ENCODE measurements at regions not wholly inside any gene's neighbourhood (a gene's known extent, or its start where the extent isn't known, plus 50 kb on each side); places are given as distances from the start of the nearest gene placed in this dataset.

DNA sequence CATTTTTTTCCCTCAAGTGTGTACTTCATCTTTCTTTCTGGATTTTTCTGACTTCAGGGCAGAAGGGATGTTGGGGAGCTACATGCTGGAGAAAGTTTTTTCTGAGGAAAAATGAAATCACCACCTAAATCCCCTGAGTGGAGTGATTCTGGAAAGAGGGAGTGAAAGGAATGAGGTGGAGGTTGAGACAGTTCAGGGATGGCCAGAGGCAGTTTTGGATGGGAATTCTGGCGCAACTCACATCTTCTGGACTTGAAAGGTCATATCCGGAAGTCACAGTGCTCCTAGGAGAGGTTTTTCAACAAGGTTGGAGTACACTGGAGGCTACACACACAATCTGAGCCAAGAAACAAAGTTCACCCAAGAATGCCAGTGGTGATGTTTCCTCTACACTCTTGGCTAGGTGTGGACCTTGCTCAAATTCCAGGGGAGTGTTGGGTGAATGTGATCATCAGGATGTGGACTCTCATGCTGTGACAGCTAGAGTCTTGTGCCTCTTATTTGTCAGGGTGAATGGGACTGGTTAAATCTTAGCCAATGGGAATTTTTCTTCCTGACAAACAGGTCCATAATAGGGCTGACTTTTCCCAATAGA, 161.5 kb downstream of the HLX start:
- no peaks in the 10 kb centered on the region for H3K9me3 Mint-ChIP-seq (ENCODE audit: unreplicated experiment)
- Histone ChIP-seq H3K4me3 (ENCODE audit: insufficient read depth, low read depth, low read length) (no peak overlapping the region), H3K27ac (ENCODE audit: low read depth, low read length) (no peak overlapping the region), H3K4me1 (ENCODE audit: insufficient read depth, low read length) (no peaks in the 10 kb centered on the region), H3K9ac (ENCODE audit: low read length) (no peak overlapping the region), H3K36me3 (ENCODE audit: insufficient read depth, low read length) (no peaks in the 10 kb centered on the region), H4K20me1 (ENCODE audit: insufficient read depth, low read length) (no peaks in the 10 kb centered on the region), H3K9me3 (ENCODE audit: insufficient read depth, low read depth, low read length) (no peaks in the 10 kb centered on the region), H2AFZ (ENCODE audit: low read depth, low read length) (no peak overlapping the region), H3K79me2 (ENCODE audit: insufficient read depth, low read length) (no peaks in the 10 kb centered on the region), H3K27me3 (ENCODE audit: insufficient read depth, low read length) (no peaks in the 10 kb centered on the region), H3K4me2 (ENCODE audit: low read length) (no peak overlapping the region)
- no peaks in the 10 kb centered on the region for H3K36me3 Mint-ChIP-seq (ENCODE audit: low read depth, unreplicated experiment)
- TF ChIP-seq EZH2 (IDR thresholded peaks at IDR 0.05; ENCODE audit: insufficient read depth, low read length), result no peak
- TF ChIP-seq, protein P1, sequence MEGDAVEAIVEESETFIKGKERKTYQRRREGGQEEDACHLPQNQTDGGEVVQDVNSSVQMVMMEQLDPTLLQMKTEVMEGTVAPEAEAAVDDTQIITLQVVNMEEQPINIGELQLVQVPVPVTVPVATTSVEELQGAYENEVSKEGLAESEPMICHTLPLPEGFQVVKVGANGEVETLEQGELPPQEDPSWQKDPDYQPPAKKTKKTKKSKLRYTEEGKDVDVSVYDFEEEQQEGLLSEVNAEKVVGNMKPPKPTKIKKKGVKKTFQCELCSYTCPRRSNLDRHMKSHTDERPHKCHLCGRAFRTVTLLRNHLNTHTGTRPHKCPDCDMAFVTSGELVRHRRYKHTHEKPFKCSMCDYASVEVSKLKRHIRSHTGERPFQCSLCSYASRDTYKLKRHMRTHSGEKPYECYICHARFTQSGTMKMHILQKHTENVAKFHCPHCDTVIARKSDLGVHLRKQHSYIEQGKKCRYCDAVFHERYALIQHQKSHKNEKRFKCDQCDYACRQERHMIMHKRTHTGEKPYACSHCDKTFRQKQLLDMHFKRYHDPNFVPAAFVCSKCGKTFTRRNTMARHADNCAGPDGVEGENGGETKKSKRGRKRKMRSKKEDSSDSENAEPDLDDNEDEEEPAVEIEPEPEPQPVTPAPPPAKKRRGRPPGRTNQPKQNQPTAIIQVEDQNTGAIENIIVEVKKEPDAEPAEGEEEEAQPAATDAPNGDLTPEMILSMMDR (IDR thresholded peaks at IDR 0.05; ENCODE audit: insufficient read depth, low read depth, low read length), result no peak
- no peaks in the 10 kb centered on the region for H3K27me3 Mint-ChIP-seq (ENCODE audit: low read depth, unreplicated experiment)
- H3K4me3 Mint-ChIP-seq (ENCODE audit: unreplicated experiment), result no peak overlapping the region
- no peak overlapping the region for H3K27ac Mint-ChIP-seq (ENCODE audit: unreplicated experiment)
- DNase-seq (ENCODE audit: low read depth) (no peak), FAIRE-seq (no peak)
- peaks cover 5% of the 10 kb centered on the region for H3K4me1 Mint-ChIP-seq (ENCODE audit: low read depth, unreplicated experiment)

DNA sequence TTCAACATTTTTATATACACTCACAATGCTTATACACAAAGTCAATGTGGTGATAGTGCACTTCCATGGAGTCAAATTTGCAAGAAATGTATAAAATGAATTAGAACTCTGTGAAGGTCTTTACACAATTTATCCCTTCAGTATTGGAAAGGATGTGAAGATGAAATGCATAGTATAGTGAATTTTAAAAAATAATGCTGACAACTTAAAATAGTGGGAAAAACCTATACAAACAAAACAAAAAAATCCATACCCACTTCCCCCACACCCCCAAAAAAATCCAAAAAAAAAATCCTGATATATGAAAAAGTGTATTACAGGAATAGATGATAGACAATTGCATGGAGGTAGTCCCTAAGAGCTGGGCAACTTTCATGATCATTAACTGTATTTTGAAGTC, 165.3 kb downstream of the HLX start:
- H3K9me3 ChIP-seq (ENCODE audit: insufficient read depth, low read depth, low read length), result no peaks in the 10 kb centered on the region
- peaks cover 6% of the 10 kb centered on the region for H3K9me3 Mint-ChIP-seq (ENCODE audit: unreplicated experiment)
- H3K36me3 ChIP-seq (ENCODE audit: insufficient read depth, low read length), result no peaks in the 10 kb centered on the region
- FAIRE-seq (no peak), DNase-seq (ENCODE audit: low read depth) (no peak)
- no peak overlapping the region for H3K4me3 Mint-ChIP-seq (ENCODE audit: unreplicated experiment)
- H2AFZ ChIP-seq (ENCODE audit: low read depth, low read length), result no peak overlapping the region
- no peaks in the 10 kb centered on the region for H3K79me2 ChIP-seq (ENCODE audit: insufficient read depth, low read length)
- no peak overlapping the region for H3K9ac ChIP-seq (ENCODE audit: low read length)
- no peak overlapping the region for H3K4me3 ChIP-seq (ENCODE audit: insufficient read depth, low read depth, low read length)
- H3K4me1 ChIP-seq (ENCODE audit: insufficient read depth, low read length), result no peaks in the 10 kb centered on the region
- H3K4me2 ChIP-seq (ENCODE audit: low read length), result no peak overlapping the region
- H3K27ac Mint-ChIP-seq (ENCODE audit: unreplicated experiment), result no peak overlapping the region
- H4K20me1 ChIP-seq (ENCODE audit: insufficient read depth, low read length), result no peaks in the 10 kb centered on the region
- no peaks in the 10 kb centered on the region for H3K27me3 ChIP-seq (ENCODE audit: insufficient read depth, low read length)
- no peak overlapping the region for H3K27ac ChIP-seq (ENCODE audit: low read depth, low read length)
- peaks cover 7% of the 10 kb centered on the region for H3K4me1 Mint-ChIP-seq (ENCODE audit: low read depth, unreplicated experiment)
- TF ChIP-seq, protein P1 (IDR thresholded peaks at IDR 0.05; ENCODE audit: insufficient read depth, low read depth, low read length), result no peak
- TF ChIP-seq EZH2 (IDR thresholded peaks at IDR 0.05; ENCODE audit: insufficient read depth, low read length), result no peak
- peaks cover 2% of the 10 kb centered on the region for H3K36me3 Mint-ChIP-seq (ENCODE audit: low read depth, unreplicated experiment)
- H3K27me3 Mint-ChIP-seq (ENCODE audit: low read depth, unreplicated experiment), result no peaks in the 10 kb centered on the region

DNA sequence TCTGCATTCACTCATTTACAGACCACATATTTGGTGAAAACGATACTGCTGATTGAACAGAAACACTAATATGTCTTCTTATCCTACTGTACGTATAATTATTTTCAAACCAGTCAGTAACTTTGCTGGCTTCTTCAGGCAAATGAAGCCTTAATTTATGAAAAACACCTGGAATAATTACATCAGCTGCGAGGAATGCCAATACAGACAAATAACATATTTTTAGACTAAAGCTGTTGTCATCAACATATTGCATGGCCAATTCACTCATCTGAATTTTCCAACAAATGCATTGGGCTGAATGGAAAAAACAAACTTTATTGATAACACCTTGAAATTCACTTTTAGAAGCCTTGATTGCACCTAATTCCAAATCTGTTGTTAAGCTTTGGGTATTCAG, 165.9 kb downstream of the HLX start:
- Mint-ChIP-seq H3K9me3 (ENCODE audit: unreplicated experiment) (peaks cover 11% of the 10 kb centered on the region), H3K27ac (ENCODE audit: unreplicated experiment) (no peak overlapping the region), H3K4me1 (ENCODE audit: low read depth, unreplicated experiment) (peaks cover 5% of the 10 kb centered on the region), H3K4me3 (ENCODE audit: unreplicated experiment) (no peak overlapping the region), H3K36me3 (ENCODE audit: low read depth, unreplicated experiment) (peaks cover 2% of the 10 kb centered on the region), H3K27me3 (ENCODE audit: low read depth, unreplicated experiment) (no peaks in the 10 kb centered on the region)
- no peak overlapping the region for H3K27ac ChIP-seq (ENCODE audit: low read depth, low read length)
- H4K20me1 ChIP-seq (ENCODE audit: insufficient read depth, low read length), result no peaks in the 10 kb centered on the region
- H3K36me3 ChIP-seq (ENCODE audit: insufficient read depth, low read length), result no peaks in the 10 kb centered on the region
- H3K9me3 ChIP-seq (ENCODE audit: insufficient read depth, low read depth, low read length), result no peaks in the 10 kb centered on the region
- no peak overlapping the region for H2AFZ ChIP-seq (ENCODE audit: low read depth, low read length)
- FAIRE-seq, result no peak
- DNase-seq (ENCODE audit: low read depth), result no peak
- no peaks in the 10 kb centered on the region for H3K27me3 ChIP-seq (ENCODE audit: insufficient read depth, low read length)
- TF ChIP-seq EZH2 (IDR thresholded peaks at IDR 0.05; ENCODE audit: insufficient read depth, low read length), result no peak
- TF ChIP-seq, protein P1 (IDR thresholded peaks at IDR 0.05; ENCODE audit: insufficient read depth, low read depth, low read length), result no peak
- no peak overlapping the region for H3K4me3 ChIP-seq (ENCODE audit: insufficient read depth, low read depth, low read length)
- no peak overlapping the region for H3K9ac ChIP-seq (ENCODE audit: low read length)
- H3K79me2 ChIP-seq (ENCODE audit: insufficient read depth, low read length), result no peaks in the 10 kb centered on the region
- H3K4me2 ChIP-seq (ENCODE audit: low read length), result no peak overlapping the region
- H3K4me1 ChIP-seq (ENCODE audit: insufficient read depth, low read length), result no peaks in the 10 kb centered on the region

Measured in astrocyte (in vitro differentiated cells and primary cell).